ENCODE measurements at regions not wholly inside any gene's neighbourhood (a gene's known extent, or its start where the extent isn't known, plus 50 kb on each side); places are given as distances from the start of the nearest gene placed in this dataset.

DNA sequence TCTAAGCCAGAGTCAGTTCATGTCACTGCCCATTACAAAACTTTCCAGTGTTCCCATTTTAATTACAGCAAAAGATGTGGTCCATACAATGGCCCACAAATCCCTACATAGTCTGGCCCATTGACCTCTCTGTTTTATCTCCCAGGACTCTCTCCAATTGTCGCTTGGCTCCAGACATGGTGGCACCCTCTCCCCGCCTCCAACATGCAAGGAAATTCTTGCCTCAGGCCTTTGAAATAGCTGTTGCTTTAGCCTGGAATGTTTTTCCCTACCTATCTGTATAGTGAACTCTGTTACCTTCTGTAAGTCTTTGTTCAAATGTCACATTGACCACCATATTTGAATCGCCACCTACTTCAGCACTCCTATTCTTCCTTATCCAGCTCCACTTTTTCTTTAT, 377.3 kb upstream of the MCTP2 start:
- Mint-ChIP-seq H3K4me3 (no peak overlapping the region), H3K27ac (no peak overlapping the region), H3K27me3 (ENCODE audit: insufficient read depth) (no peaks in the 10 kb centered on the region), H3K9me3 (no peaks in the 10 kb centered on the region), H3K4me1 (ENCODE audit: low read depth) (no peaks in the 10 kb centered on the region), H3K36me3 (ENCODE audit: low read depth) (no peaks in the 10 kb centered on the region)
- no peak for DNase-seq
- TF ChIP-seq, protein P1, sequence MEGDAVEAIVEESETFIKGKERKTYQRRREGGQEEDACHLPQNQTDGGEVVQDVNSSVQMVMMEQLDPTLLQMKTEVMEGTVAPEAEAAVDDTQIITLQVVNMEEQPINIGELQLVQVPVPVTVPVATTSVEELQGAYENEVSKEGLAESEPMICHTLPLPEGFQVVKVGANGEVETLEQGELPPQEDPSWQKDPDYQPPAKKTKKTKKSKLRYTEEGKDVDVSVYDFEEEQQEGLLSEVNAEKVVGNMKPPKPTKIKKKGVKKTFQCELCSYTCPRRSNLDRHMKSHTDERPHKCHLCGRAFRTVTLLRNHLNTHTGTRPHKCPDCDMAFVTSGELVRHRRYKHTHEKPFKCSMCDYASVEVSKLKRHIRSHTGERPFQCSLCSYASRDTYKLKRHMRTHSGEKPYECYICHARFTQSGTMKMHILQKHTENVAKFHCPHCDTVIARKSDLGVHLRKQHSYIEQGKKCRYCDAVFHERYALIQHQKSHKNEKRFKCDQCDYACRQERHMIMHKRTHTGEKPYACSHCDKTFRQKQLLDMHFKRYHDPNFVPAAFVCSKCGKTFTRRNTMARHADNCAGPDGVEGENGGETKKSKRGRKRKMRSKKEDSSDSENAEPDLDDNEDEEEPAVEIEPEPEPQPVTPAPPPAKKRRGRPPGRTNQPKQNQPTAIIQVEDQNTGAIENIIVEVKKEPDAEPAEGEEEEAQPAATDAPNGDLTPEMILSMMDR (IDR thresholded peaks at IDR 0.05), result no peak

DNA sequence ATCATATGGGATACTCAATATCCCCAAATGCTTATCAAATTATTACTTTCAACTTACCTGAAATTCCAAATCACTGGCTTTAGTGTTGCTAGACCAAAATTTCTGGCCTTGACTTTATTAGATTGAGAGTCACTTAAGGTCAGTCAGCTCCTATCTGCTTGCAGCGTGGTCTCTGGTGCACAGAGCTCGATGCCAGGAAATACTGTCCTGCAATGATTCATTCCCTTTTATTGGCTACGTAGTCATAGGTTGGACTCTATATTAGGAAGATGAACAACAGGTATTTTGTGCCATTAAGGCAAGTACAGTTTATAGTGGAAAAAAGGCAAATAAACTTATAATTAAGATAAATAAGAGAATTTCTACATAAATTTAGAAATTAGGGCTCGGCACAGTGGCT, 378.6 kb upstream of the MCTP2 start:
- TF ChIP-seq, protein P1 (IDR thresholded peaks at IDR 0.05), result no peak
- no peak for DNase-seq
- Mint-ChIP-seq H3K27ac (no peak overlapping the region), H3K27me3 (ENCODE audit: insufficient read depth) (no peaks in the 10 kb centered on the region), H3K9me3 (no peaks in the 10 kb centered on the region), H3K4me1 (ENCODE audit: low read depth) (no peaks in the 10 kb centered on the region), H3K4me3 (no peak overlapping the region), H3K36me3 (ENCODE audit: low read depth) (no peaks in the 10 kb centered on the region)

DNA sequence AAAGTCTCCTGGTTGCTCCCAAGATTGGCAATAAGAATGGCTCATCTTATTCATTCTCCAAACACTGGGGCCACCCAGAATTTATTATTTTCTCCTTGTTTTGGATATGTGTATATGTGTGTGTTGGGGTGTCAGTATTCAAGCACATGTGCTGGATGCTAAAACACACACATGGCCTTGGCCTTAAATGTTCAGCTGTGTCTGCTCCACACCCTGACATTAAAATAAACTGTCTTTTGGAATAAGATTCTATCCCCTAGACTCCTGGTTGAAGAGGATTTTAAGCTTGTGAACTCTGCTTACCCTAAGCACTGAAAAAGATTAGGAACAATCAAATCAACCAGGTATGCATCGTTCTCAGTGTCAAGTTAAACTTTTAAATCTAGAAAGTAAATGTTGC, 382.9 kb upstream of the MCTP2 start:
- Mint-ChIP-seq H3K4me3 (no peak overlapping the region), H3K36me3 (ENCODE audit: low read depth) (no peaks in the 10 kb centered on the region), H3K4me1 (ENCODE audit: low read depth) (no peaks in the 10 kb centered on the region), H3K27me3 (ENCODE audit: insufficient read depth) (no peaks in the 10 kb centered on the region), H3K9me3 (no peaks in the 10 kb centered on the region), H3K27ac (no peak overlapping the region)
- TF ChIP-seq, protein P1 (IDR thresholded peaks at IDR 0.05), result no peak
- no peak for DNase-seq

DNA sequence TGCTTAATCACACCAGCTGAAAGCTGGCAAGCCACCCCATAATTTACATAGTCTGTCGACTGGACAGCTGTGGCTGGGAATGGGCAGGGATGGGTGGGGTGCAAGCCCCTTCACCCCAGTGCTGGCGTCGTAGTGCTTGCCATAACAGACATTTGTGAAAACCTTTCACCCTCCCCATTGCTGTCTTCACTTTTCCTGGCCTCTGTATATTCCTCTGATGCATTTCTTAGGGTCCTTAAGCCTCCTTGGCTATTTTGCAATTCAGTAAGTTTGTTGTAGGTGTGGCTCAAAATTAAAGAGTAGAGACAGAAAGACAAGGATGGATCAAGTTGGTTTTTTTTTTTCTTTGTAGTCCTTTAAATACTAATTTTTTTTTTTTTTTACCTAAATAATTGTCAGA, 383.3 kb upstream of the MCTP2 start:
- Mint-ChIP-seq H3K4me1 (ENCODE audit: low read depth) (no peaks in the 10 kb centered on the region), H3K9me3 (no peaks in the 10 kb centered on the region), H3K4me3 (no peak overlapping the region), H3K36me3 (ENCODE audit: low read depth) (no peaks in the 10 kb centered on the region), H3K27me3 (ENCODE audit: insufficient read depth) (no peaks in the 10 kb centered on the region), H3K27ac (no peak overlapping the region)
- DNase-seq, result no peak
- TF ChIP-seq, protein P1 (IDR thresholded peaks at IDR 0.05), result no peak

DNA sequence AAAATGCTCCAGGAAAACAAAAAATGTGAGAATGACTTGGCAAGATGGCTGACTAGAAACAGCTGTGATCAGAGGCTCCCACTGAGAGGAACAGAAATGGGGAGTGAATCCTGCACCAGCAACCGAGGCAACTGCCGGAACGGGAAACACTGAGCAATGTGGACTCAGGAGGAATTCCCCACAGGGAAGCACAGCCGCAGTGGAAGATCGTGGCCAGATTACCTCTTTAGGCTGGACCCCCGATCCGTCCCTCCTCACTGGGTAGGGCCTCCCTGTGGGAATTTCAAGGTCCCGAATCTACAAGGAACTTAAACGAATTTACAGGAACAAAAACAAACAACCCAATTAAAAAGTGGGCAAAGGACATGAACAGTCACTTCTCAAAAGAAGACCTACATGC, 385.2 kb upstream of the MCTP2 start:
- Mint-ChIP-seq H3K27me3 (ENCODE audit: insufficient read depth) (no peaks in the 10 kb centered on the region), H3K4me3 (no peak overlapping the region), H3K9me3 (no peaks in the 10 kb centered on the region), H3K27ac (no peak overlapping the region), H3K4me1 (ENCODE audit: low read depth) (no peaks in the 10 kb centered on the region), H3K36me3 (ENCODE audit: low read depth) (no peaks in the 10 kb centered on the region)
- TF ChIP-seq, protein P1 (IDR thresholded peaks at IDR 0.05), result no peak
- DNase-seq, result no peak

DNA sequence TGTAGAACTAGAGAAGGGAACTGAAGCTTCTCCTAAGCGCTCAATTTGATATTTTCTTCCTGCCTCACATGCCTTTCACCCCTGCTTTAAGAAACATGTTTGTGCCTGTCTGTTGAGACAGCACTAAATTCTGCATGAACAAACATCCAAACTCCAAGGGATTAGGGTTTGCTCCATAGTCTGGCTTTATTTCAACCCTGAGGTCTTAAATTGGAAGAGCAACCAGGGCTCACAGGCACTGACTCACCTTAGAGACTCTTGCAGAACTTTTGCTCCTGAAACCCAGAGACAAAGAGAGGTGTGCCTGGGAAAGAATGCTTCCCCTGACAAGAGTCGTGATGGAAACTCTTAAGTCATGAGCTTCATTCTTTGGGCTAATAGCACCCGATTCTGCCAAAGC, 393.9 kb upstream of the MCTP2 start:
- no peaks in the 10 kb centered on the region; the same call in 1 of the 2 replicates for H3K27me3 Mint-ChIP-seq (ENCODE audit: insufficient read depth)
- DNase-seq, result no peak
- no peak overlapping the region for H3K4me3 Mint-ChIP-seq
- no peaks in the 10 kb centered on the region for H3K4me1 Mint-ChIP-seq (ENCODE audit: low read depth)
- TF ChIP-seq, protein P1 (IDR thresholded peaks at IDR 0.05), result no peak
- H3K36me3 Mint-ChIP-seq (ENCODE audit: low read depth), result no peaks in the 10 kb centered on the region
- H3K9me3 Mint-ChIP-seq, result peaks cover 15% of the 10 kb centered on the region
- no peak overlapping the region for H3K27ac Mint-ChIP-seq
